Prostate gland (tissue), 2 donors: ENCODE measurements at regions not wholly inside any gene's neighbourhood (a gene's known extent, or its start where the extent isn't known, plus 50 kb on each side); places are given as distances from the start of the nearest gene placed in this dataset.
"Not testable (repeated sequence)": the region's sequence is repeated elsewhere in the genome, so short reads cannot be mapped to it uniquely, and the experiment has no call there.

ENCODE experiments used
- DNase-seq: peaks from one replicate; pipeline ENCODE4 v3.0.0-alpha.2; 2019; ENCODE audit warnings: low spot score
- H3K27ac ChIP-seq, 2 donors: fragments of 200-600 bp; sonication (generic); 2 replicates each; pipeline ENCODE4 v1.5.1; 2017 to 2019
- H3K27me3 ChIP-seq: fragments of 200-600 bp; sonication (generic); replicated peaks from 2 replicates; pipeline ENCODE4 v1.5.1; 2019; ENCODE audit not compliant: insufficient read depth
- H3K36me3 ChIP-seq, 2 donors: fragments of 200-600 bp; sonication (generic); 1 replicate in 1 of 2; 2 replicates in 1 of 2; pipeline versions ENCODE4 v1.5.1 to v1.8.1; 2017 to 2019
- H3K4me1 ChIP-seq: fragments of 200-600 bp; sonication (generic); replicated peaks from 2 replicates; pipeline ENCODE4 v1.5.1; 2019
- H3K4me3 ChIP-seq, 2 donors: fragments of 200-600 bp; sonication (generic); 2 replicates each; pipeline ENCODE4 v1.5.1; 2017 to 2019
- H3K9me3 ChIP-seq: fragments of 200-600 bp; sonication (generic); 2 replicates; pipeline ENCODE4 v1.5.1; 2017
- POLR2A ChIP-seq: fragments of 450-650 bp; IDR thresholded peaks from one replicate; pipeline ENCODE4 v1.6.1; 2016; ENCODE audit warnings: antibody characterized with exemption, mild to moderate bottlenecking
- POLR2AphosphoS5 ChIP-seq: sonication (generic); formaldehyde crosslinking; IDR thresholded peaks from one replicate; pipeline ENCODE4 v1.6.1; 2017; ENCODE audit warnings: antibody characterized with exemption
- WGBS: methylation state at CpG from one replicate; pipeline ENCODE4 v1.1.5; 2018; 5-methylcytosine and 5-hydroxymethylcytosine counted together
- intact Hi-C: fragments of 100-400 bp; cut with DNase I; formaldehyde crosslinking; loops from one replicate; pipeline ENCODE4 v1.14.2; 2022
- TF ChIP-seq, protein P1 (sequence below), 4 experiments: fragments of 200-600 bp in 2 of 4; fragments of 450-650 bp in 2 of 4; sonication (generic) in 2 of 4; IDR thresholded peaks; 1 replicate in 3 of 4; 2 replicates in 1 of 4; pipeline ENCODE4 v1.5.1; 2016 to 2019; ENCODE audit warnings: antibody characterized with exemption in 4 of 4, mild to moderate bottlenecking in 2 of 4, moderate library complexity in 2 of 4

- peaks cover 4% of the 10 kb centered on the region for H3K4me1 ChIP-seq
- intact Hi-C loops = no loop called here
- H3K27me3 ChIP-seq = peaks cover 22% of the 10 kb centered on the region
- TF ChIP-seq POLR2AphosphoS5 = no peak
- no peak for TF ChIP-seq POLR2A
- H3K9me3 ChIP-seq = no peaks in the 10 kb centered on the region
- no peaks in the 10 kb centered on the region for H3K36me3 ChIP-seq
- no peak overlapping the region for H3K4me3 ChIP-seq
- no peak for DNase-seq
- no peak overlapping the region for H3K27ac ChIP-seq
- 15% methylated on average over 26 of the region's 26 CpGs for WGBS
Observed at GRCh38 chr22:25281675-25282345, 62.4 kb downstream of the CRYBB2 start.

DNA sequence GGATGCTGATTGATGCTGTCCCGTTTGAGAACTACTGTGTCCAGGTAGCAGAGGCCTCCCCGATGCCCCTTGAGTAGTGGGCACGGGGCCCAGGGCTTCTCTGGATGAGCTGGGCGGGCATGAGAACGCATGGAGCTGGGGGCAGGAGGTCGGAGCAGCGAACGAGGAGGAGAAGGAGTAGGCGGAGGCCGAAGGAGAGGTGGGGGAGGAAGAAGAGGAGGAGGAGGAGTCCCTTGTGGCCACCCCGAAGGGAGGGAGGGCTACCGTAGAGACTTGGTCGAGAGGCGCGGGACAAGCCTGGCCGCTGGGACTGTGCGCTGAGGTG is 62.9 kb downstream of the CRYBB2 start:
- TF ChIP-seq POLR2AphosphoS5 (no peak), POLR2A (no peak)
- TF ChIP-seq, protein P1, sequence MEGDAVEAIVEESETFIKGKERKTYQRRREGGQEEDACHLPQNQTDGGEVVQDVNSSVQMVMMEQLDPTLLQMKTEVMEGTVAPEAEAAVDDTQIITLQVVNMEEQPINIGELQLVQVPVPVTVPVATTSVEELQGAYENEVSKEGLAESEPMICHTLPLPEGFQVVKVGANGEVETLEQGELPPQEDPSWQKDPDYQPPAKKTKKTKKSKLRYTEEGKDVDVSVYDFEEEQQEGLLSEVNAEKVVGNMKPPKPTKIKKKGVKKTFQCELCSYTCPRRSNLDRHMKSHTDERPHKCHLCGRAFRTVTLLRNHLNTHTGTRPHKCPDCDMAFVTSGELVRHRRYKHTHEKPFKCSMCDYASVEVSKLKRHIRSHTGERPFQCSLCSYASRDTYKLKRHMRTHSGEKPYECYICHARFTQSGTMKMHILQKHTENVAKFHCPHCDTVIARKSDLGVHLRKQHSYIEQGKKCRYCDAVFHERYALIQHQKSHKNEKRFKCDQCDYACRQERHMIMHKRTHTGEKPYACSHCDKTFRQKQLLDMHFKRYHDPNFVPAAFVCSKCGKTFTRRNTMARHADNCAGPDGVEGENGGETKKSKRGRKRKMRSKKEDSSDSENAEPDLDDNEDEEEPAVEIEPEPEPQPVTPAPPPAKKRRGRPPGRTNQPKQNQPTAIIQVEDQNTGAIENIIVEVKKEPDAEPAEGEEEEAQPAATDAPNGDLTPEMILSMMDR (IDR thresholded peaks at IDR 0.05) = no peak
- Histone ChIP-seq H3K4me1 (peaks cover 4% of the 10 kb centered on the region), H3K27ac (no peak overlapping the region), H3K36me3 (no peaks in the 10 kb centered on the region), H3K9me3 (no peaks in the 10 kb centered on the region), H3K27me3 (peaks cover 22% of the 10 kb centered on the region), H3K4me3 (no peak overlapping the region)
- no peak for DNase-seq
- 1% methylated on average over 17 of the region's 17 CpGs for WGBS
- intact Hi-C loops = no loop called here

GRCh38 chr22:25282671-25283561 is 63.5 kb downstream of the CRYBB2 start:
- Histone ChIP-seq H3K4me1 (peaks cover 4% of the 10 kb centered on the region), H3K27me3 (peaks cover 22% of the 10 kb centered on the region), H3K9me3 (no peaks in the 10 kb centered on the region), H3K36me3 (no peaks in the 10 kb centered on the region), H3K27ac (no peak overlapping the region), H3K4me3 (no peak overlapping the region)
- 2% methylated on average over 50 of the region's 91 CpGs for WGBS
- DNase-seq = no peak
- TF ChIP-seq POLR2AphosphoS5 = no peak
- TF ChIP-seq, protein P1 (IDR thresholded peaks at IDR 0.05) = no peak
- no peak for TF ChIP-seq POLR2A
- intact Hi-C loops = no loop called here

DNA sequence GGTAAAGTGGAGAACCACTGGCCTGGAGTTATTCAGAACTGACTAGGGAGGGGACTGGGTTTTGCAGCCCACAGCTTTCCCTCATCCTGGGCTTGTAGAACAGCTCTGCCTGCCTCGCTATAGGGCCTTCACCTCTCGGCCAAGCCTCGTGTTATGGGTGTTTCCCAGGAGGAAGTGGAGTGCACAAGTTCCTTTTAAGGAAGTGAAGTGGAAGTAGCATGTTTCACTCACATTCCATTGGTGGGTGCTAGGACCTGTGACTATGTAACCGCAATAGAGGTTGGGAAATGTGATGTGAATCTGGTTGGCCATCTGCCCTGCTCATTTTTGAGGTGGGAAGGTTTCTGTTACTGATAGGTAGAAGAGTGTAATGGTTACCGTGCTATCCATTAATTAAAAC is 69.0 kb downstream of the CRYBB2 start:
- DNase-seq, H3K9me3 ChIP-seq, H3K27me3 ChIP-seq, H3K27ac ChIP-seq, H3K36me3 ChIP-seq, H3K4me1 ChIP-seq, intact Hi-C loops, H3K4me3 ChIP-seq: not testable (repeated sequence)
- WGBS = 57% methylated on average over 1 of the region's 5 CpGs

- H3K4me3 ChIP-seq, H3K4me1 ChIP-seq, DNase-seq, intact Hi-C loops, H3K36me3 ChIP-seq, H3K9me3 ChIP-seq, H3K27me3 ChIP-seq, H3K27ac ChIP-seq: not testable (repeated sequence)
- 94% methylated on average over 4 of the region's 4 CpGs for whole genome bisulfite sequencing
Observed at GRCh38 chr22:25301912-25302311, 82.5 kb downstream of the CRYBB2 start.

GRCh38 chr22:25309586-25309985 is 90.1 kb downstream of the CRYBB2 start:
- DNase-seq, H3K27me3 ChIP-seq, H3K9me3 ChIP-seq, H3K4me3 ChIP-seq, H3K27ac ChIP-seq, H3K4me1 ChIP-seq, intact Hi-C loops, H3K36me3 ChIP-seq: not testable (repeated sequence)
- WGBS = 52% methylated on average over 2 of the region's 4 CpGs

DNA sequence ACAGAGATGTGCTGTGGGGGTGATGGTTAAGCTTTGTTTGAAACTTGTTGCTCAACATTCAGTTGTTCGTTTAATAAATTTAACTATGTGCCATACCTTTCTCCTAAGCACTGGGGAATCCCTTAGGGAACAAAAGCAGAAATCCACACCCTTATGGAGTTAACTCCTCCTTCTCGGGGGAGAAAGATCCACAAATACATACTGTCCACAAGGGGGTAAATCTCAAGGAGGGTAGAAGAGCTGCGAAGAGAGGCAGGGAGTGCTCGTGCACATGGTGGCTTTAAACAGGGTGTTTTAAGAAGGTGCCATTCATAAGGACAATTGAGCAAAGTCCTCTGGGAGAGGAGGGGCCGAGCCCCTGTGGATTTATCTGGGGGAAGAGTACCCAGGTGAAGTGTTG is 92.5 kb downstream of the CRYBB2 start:
- H3K4me1 ChIP-seq, H3K27ac ChIP-seq, intact Hi-C loops, H3K27me3 ChIP-seq, H3K9me3 ChIP-seq, H3K36me3 ChIP-seq, DNase-seq, H3K4me3 ChIP-seq: not testable (repeated sequence)
- WGBS = 64% methylated on average over 2 of the region's 5 CpGs
